PC-3 (cell line): ENCODE measurements at regions not wholly inside any gene's neighbourhood (a gene's known extent, or its start where the extent isn't known, plus 50 kb on each side); places are given as distances from the start of the nearest gene placed in this dataset.

Source experiments
- CTCF ChIP-seq: fragments of 300-600 bp; sonication (generic); conservative IDR thresholded peaks from 2 replicates; pipeline ENCODE4 v1.5.1; 2017; ENCODE audit warnings: antibody characterized with exemption, low read depth, mild to moderate bottlenecking, low read length
- EZH2 ChIP-seq: fragments of 300-600 bp; sonication (generic); IDR thresholded peaks from one replicate; pipeline ENCODE4 v1.6.1; 2017; ENCODE audit warnings: antibody characterized with exemption, mild to moderate bottlenecking, low read length; ENCODE audit not compliant: unreplicated experiment

GRCh38 chr12:87469295-87469694, 559.9 kb downstream of the C12orf50 start:
- TF ChIP-seq CTCF = no peak
- TF ChIP-seq EZH2 = no peak
